Upper lobe of right lung (tissue), 1 donor: ENCODE measurements at regions not wholly inside any gene's neighbourhood (a gene's known extent, or its start where the extent isn't known, plus 50 kb on each side); places are given as distances from the start of the nearest gene placed in this dataset.

Experiments
- ATAC-seq: fragments of 200-7000 bp; cut with Tn5 transposase; one replicate; pipeline ENCODE4 v1.9.1; 2020; ENCODE audit warnings: mild to moderate bottlenecking, moderate library complexity
- DNase-seq: peaks from one replicate; pipeline ENCODE4 v3.0.0-alpha.2; 2020
- H3K27ac ChIP-seq: fragments of 200-600 bp; one replicate; pipeline ENCODE4 v1.8.0; 2022
- H3K27me3 ChIP-seq: fragments of 200-600 bp; one replicate; pipeline ENCODE4 v1.8.0; 2022; ENCODE audit warnings: mild to moderate bottlenecking
- H3K36me3 ChIP-seq: fragments of 200-600 bp; one replicate; pipeline ENCODE4 v1.8.0; 2022
- H3K4me1 ChIP-seq: fragments of 200-600 bp; one replicate; pipeline ENCODE4 v1.8.0; 2022
- H3K4me3 ChIP-seq: fragments of 200-600 bp; one replicate; pipeline ENCODE4 v1.8.0; 2022; ENCODE audit warnings: mild to moderate bottlenecking
- H3K9me3 ChIP-seq: fragments of 200-600 bp; one replicate; pipeline ENCODE4 v1.8.0; 2022
- CTCF ChIP-seq: fragments of 200-600 bp; IDR thresholded peaks from one replicate; pipeline ENCODE4 v1.8.0; 2022; ENCODE audit warnings: antibody characterized with exemption
- intact Hi-C: fragments of 100-400 bp; cut with DNase I; formaldehyde crosslinking; loops from one replicate; pipeline ENCODE4 v1.11.0; 2022
- donor health status: DM: no; HTN: yes; CAD: no; lungs with severe emphysema.

- Histone ChIP-seq H3K27ac (no peak overlapping the region), H3K9me3 (no peaks in the 10 kb centered on the region), H3K4me3 (no peak overlapping the region), H3K4me1 (no peaks in the 10 kb centered on the region), H3K36me3 (no peaks in the 10 kb centered on the region), H3K27me3 (peaks cover 4% of the 10 kb centered on the region)
- no peak for DNase-seq
- intact Hi-C loops = no loop called here
- no peak for ATAC-seq
- no peak for TF ChIP-seq CTCF
Observed at GRCh38 chr12:13718271-13718670, 263.1 kb downstream of the GRIN2B start.

GRCh38 chr12:13716119-13716518 is 265.3 kb downstream of the GRIN2B start:
- no peak for TF ChIP-seq CTCF
- intact Hi-C loops = no loop called here
- no peak overlapping the region for H3K27ac ChIP-seq
- no peak for DNase-seq
- H3K4me1 ChIP-seq = no peaks in the 10 kb centered on the region
- H3K36me3 ChIP-seq = no peaks in the 10 kb centered on the region
- H3K9me3 ChIP-seq = no peaks in the 10 kb centered on the region
- no peak for ATAC-seq
- H3K4me3 ChIP-seq = no peak overlapping the region
- H3K27me3 ChIP-seq = peaks cover 4% of the 10 kb centered on the region

- intact Hi-C loops = no loop called here
- H3K9me3 ChIP-seq = no peaks in the 10 kb centered on the region
- no peak for TF ChIP-seq CTCF
- no peak overlapping the region for H3K4me3 ChIP-seq
- H3K27me3 ChIP-seq = peaks cover 4% of the 10 kb centered on the region
- no peaks in the 10 kb centered on the region for H3K4me1 ChIP-seq
- no peaks in the 10 kb centered on the region for H3K36me3 ChIP-seq
- H3K27ac ChIP-seq = no peak overlapping the region
- DNase-seq = no peak
- ATAC-seq = no peak
Observed at GRCh38 chr12:13713556-13714410, 267.6 kb downstream of the GRIN2B start.

- H3K9me3 ChIP-seq = no peaks in the 10 kb centered on the region
- no peak overlapping the region for H3K4me3 ChIP-seq
- H3K36me3 ChIP-seq = no peaks in the 10 kb centered on the region
- TF ChIP-seq CTCF = no peak
- DNase-seq (no peak), ATAC-seq (no peak)
- H3K27me3 ChIP-seq = no peaks in the 10 kb centered on the region
- no peaks in the 10 kb centered on the region for H3K4me1 ChIP-seq
- intact Hi-C loops = no loop called here
- no peak overlapping the region for H3K27ac ChIP-seq
Observed at GRCh38 chr12:13707829-13708228, 273.6 kb downstream of the GRIN2B start.

- DNase-seq (no peak), ATAC-seq (no peak)
- H3K36me3 ChIP-seq = no peaks in the 10 kb centered on the region
- no peak for TF ChIP-seq CTCF
- no peaks in the 10 kb centered on the region for H3K9me3 ChIP-seq
- H3K4me3 ChIP-seq = no peak overlapping the region
- no peaks in the 10 kb centered on the region for H3K4me1 ChIP-seq
- intact Hi-C loops = no loop called here
- H3K27ac ChIP-seq = no peak overlapping the region
- H3K27me3 ChIP-seq = no peaks in the 10 kb centered on the region
Observed at GRCh38 chr12:13702381-13702780, 279.0 kb downstream of the GRIN2B start.

- Histone ChIP-seq H3K4me3 (no peak overlapping the region), H3K27me3 (no peaks in the 10 kb centered on the region), H3K36me3 (no peaks in the 10 kb centered on the region), H3K9me3 (no peaks in the 10 kb centered on the region), H3K27ac (no peak overlapping the region), H3K4me1 (no peaks in the 10 kb centered on the region)
- DNase-seq (no peak), ATAC-seq (no peak)
- no peak for TF ChIP-seq CTCF
- intact Hi-C loops = no loop called here
Observed at GRCh38 chr12:13701502-13701901, 279.9 kb downstream of the GRIN2B start.
